NB4 (cell line): ENCODE measurements at regions not wholly inside any gene's neighbourhood (a gene's known extent, or its start where the extent isn't known, plus 50 kb on each side); places are given as distances from the start of the nearest gene placed in this dataset.

Experiments used
- MYC ChIP-seq: IDR thresholded peaks from 2 replicates; pipeline ENCODE4 v1.6.1; 2011; ENCODE audit warnings: low read depth, low read length
- POLR2A ChIP-seq: IDR thresholded peaks from 2 replicates; pipeline ENCODE4 v1.6.1; 2011; ENCODE audit warnings: mild to moderate bottlenecking; ENCODE audit not compliant: insufficient read length; ENCODE audit errors: extremely low read depth
- TF ChIP-seq, protein P1 (sequence below): IDR thresholded peaks from one replicate; pipeline ENCODE4 v1.5.1; 2012; ENCODE audit warnings: low read depth, low read length
- TF ChIP-seq, protein P2 (sequence below): IDR thresholded peaks from 2 replicates; pipeline ENCODE4 v1.6.1; 2011; ENCODE audit warnings: low read depth, low read length

GRCh38 chr11:25453471-25453870 lies 878.5 kb upstream of the ANO3 start:
- TF ChIP-seq, protein P1, sequence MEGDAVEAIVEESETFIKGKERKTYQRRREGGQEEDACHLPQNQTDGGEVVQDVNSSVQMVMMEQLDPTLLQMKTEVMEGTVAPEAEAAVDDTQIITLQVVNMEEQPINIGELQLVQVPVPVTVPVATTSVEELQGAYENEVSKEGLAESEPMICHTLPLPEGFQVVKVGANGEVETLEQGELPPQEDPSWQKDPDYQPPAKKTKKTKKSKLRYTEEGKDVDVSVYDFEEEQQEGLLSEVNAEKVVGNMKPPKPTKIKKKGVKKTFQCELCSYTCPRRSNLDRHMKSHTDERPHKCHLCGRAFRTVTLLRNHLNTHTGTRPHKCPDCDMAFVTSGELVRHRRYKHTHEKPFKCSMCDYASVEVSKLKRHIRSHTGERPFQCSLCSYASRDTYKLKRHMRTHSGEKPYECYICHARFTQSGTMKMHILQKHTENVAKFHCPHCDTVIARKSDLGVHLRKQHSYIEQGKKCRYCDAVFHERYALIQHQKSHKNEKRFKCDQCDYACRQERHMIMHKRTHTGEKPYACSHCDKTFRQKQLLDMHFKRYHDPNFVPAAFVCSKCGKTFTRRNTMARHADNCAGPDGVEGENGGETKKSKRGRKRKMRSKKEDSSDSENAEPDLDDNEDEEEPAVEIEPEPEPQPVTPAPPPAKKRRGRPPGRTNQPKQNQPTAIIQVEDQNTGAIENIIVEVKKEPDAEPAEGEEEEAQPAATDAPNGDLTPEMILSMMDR: no peak
- TF ChIP-seq POLR2A (no peak), MYC (no peak)
- TF ChIP-seq, protein P2, sequence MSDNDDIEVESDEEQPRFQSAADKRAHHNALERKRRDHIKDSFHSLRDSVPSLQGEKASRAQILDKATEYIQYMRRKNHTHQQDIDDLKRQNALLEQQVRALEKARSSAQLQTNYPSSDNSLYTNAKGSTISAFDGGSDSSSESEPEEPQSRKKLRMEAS: no peak
